ENCODE measurements at regions not wholly inside any gene's neighbourhood (a gene's known extent, or its start where the extent isn't known, plus 50 kb on each side); places are given as distances from the start of the nearest gene placed in this dataset.

- ChIA-PET RAD21 (ENCODE audit: low non-redundant PET in 1 of 2, low total read pairs in 2 of 2, uncharacterized antibody in 2 of 2, unreplicated experiment in 2 of 2) (no interaction called here), CTCF (no interaction called here), POLR2A (no interaction called here)
- intact Hi-C loops (cut with micrococcal nuclease), result no loop called here
- TF ChIP-seq TCF7L2 (IDR thresholded peaks at IDR 0.05; ENCODE audit: borderline replicate concordance, extremely low read depth, insufficient read depth, insufficient read length) (no peak), JUND (IDR thresholded peaks at IDR 0.05) (no peak), CTCF (IDR thresholded peaks at IDR 0.05 in 2 of 3, conservative IDR thresholded peaks at IDR 0.05 in 1 of 3; ENCODE audit: borderline replicate concordance in 1 of 3, insufficient read depth in 1 of 3, low read depth in 2 of 3, low read length in 2 of 3) (no peak), ELF1 (IDR thresholded peaks at IDR 0.05; ENCODE audit: borderline replicate concordance, low read depth) (no peak), SP1 (IDR thresholded peaks at IDR 0.05; ENCODE audit: low read depth) (no peak), EZH2phosphoT487 (IDR thresholded peaks at IDR 0.05; ENCODE audit: borderline replicate concordance) (no peak), EGR1 (IDR thresholded peaks at IDR 0.05; ENCODE audit: low read depth) (no peak), ZBTB33 (IDR thresholded peaks at IDR 0.05; ENCODE audit: extremely low read depth, insufficient replicate concordance, low read length) (no peak)
- TF ChIP-seq, protein P1, sequence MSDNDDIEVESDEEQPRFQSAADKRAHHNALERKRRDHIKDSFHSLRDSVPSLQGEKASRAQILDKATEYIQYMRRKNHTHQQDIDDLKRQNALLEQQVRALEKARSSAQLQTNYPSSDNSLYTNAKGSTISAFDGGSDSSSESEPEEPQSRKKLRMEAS (IDR thresholded peaks at IDR 0.05), result no peak
- TF ChIP-seq, protein P2, sequence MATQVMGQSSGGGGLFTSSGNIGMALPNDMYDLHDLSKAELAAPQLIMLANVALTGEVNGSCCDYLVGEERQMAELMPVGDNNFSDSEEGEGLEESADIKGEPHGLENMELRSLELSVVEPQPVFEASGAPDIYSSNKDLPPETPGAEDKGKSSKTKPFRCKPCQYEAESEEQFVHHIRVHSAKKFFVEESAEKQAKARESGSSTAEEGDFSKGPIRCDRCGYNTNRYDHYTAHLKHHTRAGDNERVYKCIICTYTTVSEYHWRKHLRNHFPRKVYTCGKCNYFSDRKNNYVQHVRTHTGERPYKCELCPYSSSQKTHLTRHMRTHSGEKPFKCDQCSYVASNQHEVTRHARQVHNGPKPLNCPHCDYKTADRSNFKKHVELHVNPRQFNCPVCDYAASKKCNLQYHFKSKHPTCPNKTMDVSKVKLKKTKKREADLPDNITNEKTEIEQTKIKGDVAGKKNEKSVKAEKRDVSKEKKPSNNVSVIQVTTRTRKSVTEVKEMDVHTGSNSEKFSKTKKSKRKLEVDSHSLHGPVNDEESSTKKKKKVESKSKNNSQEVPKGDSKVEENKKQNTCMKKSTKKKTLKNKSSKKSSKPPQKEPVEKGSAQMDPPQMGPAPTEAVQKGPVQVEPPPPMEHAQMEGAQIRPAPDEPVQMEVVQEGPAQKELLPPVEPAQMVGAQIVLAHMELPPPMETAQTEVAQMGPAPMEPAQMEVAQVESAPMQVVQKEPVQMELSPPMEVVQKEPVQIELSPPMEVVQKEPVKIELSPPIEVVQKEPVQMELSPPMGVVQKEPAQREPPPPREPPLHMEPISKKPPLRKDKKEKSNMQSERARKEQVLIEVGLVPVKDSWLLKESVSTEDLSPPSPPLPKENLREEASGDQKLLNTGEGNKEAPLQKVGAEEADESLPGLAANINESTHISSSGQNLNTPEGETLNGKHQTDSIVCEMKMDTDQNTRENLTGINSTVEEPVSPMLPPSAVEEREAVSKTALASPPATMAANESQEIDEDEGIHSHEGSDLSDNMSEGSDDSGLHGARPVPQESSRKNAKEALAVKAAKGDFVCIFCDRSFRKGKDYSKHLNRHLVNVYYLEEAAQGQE (IDR thresholded peaks at IDR 0.05; ENCODE audit: low read depth), result no peak
- TF ChIP-seq, protein P3, sequence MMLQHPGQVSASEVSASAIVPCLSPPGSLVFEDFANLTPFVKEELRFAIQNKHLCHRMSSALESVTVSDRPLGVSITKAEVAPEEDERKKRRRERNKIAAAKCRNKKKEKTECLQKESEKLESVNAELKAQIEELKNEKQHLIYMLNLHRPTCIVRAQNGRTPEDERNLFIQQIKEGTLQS (IDR thresholded peaks at IDR 0.05), result no peak
- H3K27me3 ChIP-seq (ENCODE audit: insufficient read depth, low read length), result peaks cover 4% of the 10 kb centered on the region
- H3K79me2 ChIP-seq (ENCODE audit: insufficient read depth, low read length), result no peaks in the 10 kb centered on the region
- H3K4me2 ChIP-seq (ENCODE audit: low read length), result no peak overlapping the region
- DNase-seq (ENCODE audit: low read depth, low spot score) (no peak), ATAC-seq (no peak)
- no peak overlapping the region for H3K9ac ChIP-seq (ENCODE audit: low read length)
- no peaks in the 10 kb centered on the region for H3K9me3 ChIP-seq (ENCODE audit: control insufficient read depth in 1 of 2, insufficient read depth in 1 of 2, low read depth in 1 of 2, low read length in 2 of 2)
- no peak overlapping the region for H3K27ac ChIP-seq (ENCODE audit: low read depth, low read length)
- H2AFZ ChIP-seq (ENCODE audit: low read depth, low read length, poor library complexity, severe bottlenecking), result no peak overlapping the region
- no peaks in the 10 kb centered on the region for H3K36me3 ChIP-seq (ENCODE audit: control insufficient read depth in 1 of 2, insufficient read depth in 2 of 2, low read length in 2 of 2)
- no peak overlapping the region for H3K4me3 ChIP-seq (replicated peaks in 1 of 2; ENCODE audit: low read depth in 1 of 2, low read length in 2 of 2)
- H3K4me1 ChIP-seq (ENCODE audit: control insufficient read depth in 1 of 2, insufficient read depth in 2 of 2, low read length in 2 of 2), result no peaks in the 10 kb centered on the region
- H3K9me2 ChIP-seq (ENCODE audit: insufficient read depth), result no peaks in the 10 kb centered on the region
- BruUV-seq (replicated peaks), result no TSS peak
- no peaks in the 10 kb centered on the region for H4K20me1 ChIP-seq (ENCODE audit: insufficient read depth)
Measured at GRCh38 chr3:70811880-70812279, 499.4 kb upstream of the MDFIC2 start.
